Activated naive CD4-positive, alpha-beta T cell treated with anti-CD3 and anti-CD28 coated beads, Interleukin-2, amount 50 U/mL, for 24 hours (primary cell): ENCODE measurements at regions not wholly inside any gene's neighbourhood (a gene's known extent, or its start where the extent isn't known, plus 50 kb on each side); places are given as distances from the start of the nearest gene placed in this dataset.
"Not testable (repeated sequence)": the region's sequence is repeated elsewhere in the genome, so short reads cannot be mapped to it uniquely, and the experiment has no call there.

Experiments
- H3K27ac Mint-ChIP-seq: one replicate; pipeline ENCODE4 v1.8.0; 2021; ENCODE audit warnings: mild to moderate bottlenecking, mixed read lengths
- H3K27me3 Mint-ChIP-seq: one replicate; pipeline ENCODE4 v1.8.0; 2021; ENCODE audit warnings: mixed read lengths
- H3K36me3 Mint-ChIP-seq: one replicate; pipeline ENCODE4 v1.8.0; 2021; ENCODE audit warnings: mixed read lengths
- H3K4me1 Mint-ChIP-seq: one replicate; pipeline ENCODE4 v1.8.0; 2021; ENCODE audit warnings: mixed read lengths
- H3K4me3 Mint-ChIP-seq: one replicate; pipeline ENCODE4 v1.8.0; 2021; ENCODE audit warnings: mild to moderate bottlenecking, mixed read lengths
- H3K9me3 Mint-ChIP-seq: one replicate; pipeline ENCODE4 v1.8.0; 2021; ENCODE audit warnings: mixed read lengths

DNA sequence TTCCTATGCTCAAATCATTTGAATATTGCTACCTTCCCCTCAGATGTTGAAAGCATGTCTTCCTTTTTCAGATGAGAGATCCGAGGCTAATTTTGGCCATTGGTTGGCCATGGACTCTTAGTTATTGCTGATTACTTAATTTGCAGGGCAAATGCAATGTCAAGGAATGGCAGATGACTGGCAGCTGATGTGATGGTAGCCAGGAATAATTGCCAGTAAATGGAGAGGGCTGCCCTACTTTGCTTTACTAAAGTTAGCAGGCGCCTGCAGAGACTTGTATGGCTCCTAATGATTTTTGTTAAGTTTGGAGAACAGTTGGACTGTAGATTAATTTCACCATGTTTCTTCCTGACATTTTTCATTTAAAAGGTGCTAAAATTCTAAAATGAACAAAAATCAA lies 128.9 kb downstream of the XCL2 start:
- no peaks in the 10 kb centered on the region for H3K9me3 Mint-ChIP-seq
- peaks cover 7% of the 10 kb centered on the region for H3K4me1 Mint-ChIP-seq
- no peaks in the 10 kb centered on the region for H3K36me3 Mint-ChIP-seq
- no peak overlapping the region for H3K4me3 Mint-ChIP-seq
- H3K27me3 Mint-ChIP-seq = no peaks in the 10 kb centered on the region
- H3K27ac Mint-ChIP-seq = no peak overlapping the region

- Mint-ChIP-seq H3K27me3 (no peaks in the 10 kb centered on the region), H3K4me3 (no peak overlapping the region), H3K9me3 (peaks cover 15% of the 10 kb centered on the region), H3K36me3 (peaks cover 4% of the 10 kb centered on the region), H3K4me1 (peaks cover 33% of the 10 kb centered on the region), H3K27ac (no peak overlapping the region)
Measured at GRCh38 chr1:168410464-168410863, 129.8 kb downstream of the TBX19 start.

DNA sequence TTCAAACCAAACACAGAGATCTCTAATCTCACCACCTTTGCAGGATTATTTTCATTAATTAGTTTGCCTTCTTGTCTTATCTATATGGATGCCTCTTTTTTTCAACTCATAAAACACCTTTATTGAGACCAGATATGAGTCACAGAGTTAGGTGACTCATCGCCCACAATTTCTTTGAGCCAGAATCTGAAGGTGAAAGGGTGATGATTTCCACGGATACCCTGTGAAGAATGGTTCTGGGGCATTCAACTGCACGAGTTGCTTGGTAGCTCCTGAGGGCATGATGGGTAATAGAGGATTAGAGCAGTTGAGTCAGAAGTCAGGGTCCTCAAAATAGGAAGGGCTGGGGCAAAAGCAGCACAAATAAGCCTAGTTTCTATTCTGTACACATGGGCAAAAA lies 128.2 kb downstream of the TBX19 start:
- H3K27ac Mint-ChIP-seq = peak overlapping the region; percentile 95
- H3K4me3 Mint-ChIP-seq = peak overlapping the region; percentile 59
- no peaks in the 10 kb centered on the region for H3K27me3 Mint-ChIP-seq
- peaks cover 33% of the 10 kb centered on the region for H3K4me1 Mint-ChIP-seq
- H3K9me3 Mint-ChIP-seq = peaks cover 15% of the 10 kb centered on the region
- peaks cover 4% of the 10 kb centered on the region for H3K36me3 Mint-ChIP-seq

DNA sequence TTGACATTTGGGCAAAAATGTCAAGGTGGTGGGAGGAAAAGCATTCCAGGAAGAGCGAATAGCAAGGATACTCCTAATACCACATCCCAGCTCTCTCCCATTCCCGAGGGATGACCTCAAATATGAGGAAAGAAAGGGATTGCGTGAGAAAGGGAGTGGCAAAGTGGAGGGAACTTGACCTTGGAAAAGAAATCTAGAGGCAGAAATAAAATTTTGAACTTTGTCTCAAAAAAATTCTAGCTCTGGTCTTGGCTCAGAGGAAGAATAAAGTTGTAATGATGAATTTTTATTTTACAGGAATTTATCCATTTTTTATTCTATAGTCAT lies 127.8 kb downstream of the TBX19 start:
- H3K27ac Mint-ChIP-seq = peak overlapping the region; percentile 79
- H3K27me3 Mint-ChIP-seq = no peaks in the 10 kb centered on the region
- peak overlapping the region; percentile 63 for H3K4me3 Mint-ChIP-seq
- H3K4me1 Mint-ChIP-seq = peaks cover 33% of the 10 kb centered on the region
- peaks cover 4% of the 10 kb centered on the region for H3K36me3 Mint-ChIP-seq
- peaks cover 15% of the 10 kb centered on the region for H3K9me3 Mint-ChIP-seq

DNA sequence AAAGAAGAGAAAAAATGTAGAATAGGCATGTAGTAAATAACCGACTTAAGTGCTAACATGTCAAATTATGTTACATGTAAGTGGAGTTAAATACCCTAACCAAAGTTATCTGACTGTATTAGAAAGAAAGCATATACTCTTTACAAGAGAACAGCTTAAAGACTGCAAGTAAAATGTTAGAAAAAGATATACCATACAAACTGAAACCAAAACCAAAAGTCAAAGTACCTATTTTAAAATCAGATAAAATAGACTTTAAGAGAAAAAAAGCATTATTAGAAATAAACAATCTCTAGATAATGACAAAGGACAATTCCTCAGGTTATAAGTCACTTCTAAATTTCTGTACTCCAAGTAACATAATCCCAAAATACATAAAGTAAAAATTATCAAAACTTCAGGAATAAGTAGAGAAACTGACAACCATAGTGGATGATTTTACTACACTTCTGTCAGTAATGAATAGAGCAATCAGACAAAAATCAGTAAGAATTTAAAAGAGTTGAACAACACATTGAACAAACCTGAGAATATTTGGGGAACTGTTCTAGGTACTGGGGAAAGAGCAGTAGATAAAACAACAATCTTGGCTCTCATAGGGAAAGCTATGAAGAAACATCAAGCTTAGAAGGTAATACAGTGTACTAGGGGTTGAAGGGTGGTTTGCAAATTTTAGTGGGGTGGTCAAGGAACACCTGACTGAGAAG lies 127.3 kb downstream of the TBX19 start:
- H3K27ac Mint-ChIP-seq = peak overlapping the region; percentile 79
- peaks cover 33% of the 10 kb centered on the region for H3K4me1 Mint-ChIP-seq
- peaks cover 15% of the 10 kb centered on the region for H3K9me3 Mint-ChIP-seq

GRCh38 chr1:168405906-168406549 lies 125.4 kb downstream of the TBX19 start:
- Mint-ChIP-seq H3K36me3 (peaks cover 4% of the 10 kb centered on the region), H3K9me3 (peaks cover 15% of the 10 kb centered on the region), H3K27ac (no peak overlapping the region), H3K4me3 (no peak overlapping the region), H3K27me3 (no peaks in the 10 kb centered on the region), H3K4me1 (peaks cover 33% of the 10 kb centered on the region)

More for the DNA sequence above, 127.3 kb downstream of the TBX19 start:
- Mint-ChIP-seq H3K27me3 (no peaks in the 10 kb centered on the region), H3K36me3 (peaks cover 4% of the 10 kb centered on the region), H3K4me3 (peak overlapping the region; percentile 63)

GRCh38 chr1:168403140-168403539 lies 122.5 kb downstream of the TBX19 start:
- H3K4me3 Mint-ChIP-seq = no peak overlapping the region
- peaks cover 13% of the 10 kb centered on the region for H3K9me3 Mint-ChIP-seq

GRCh38 chr1:168402466-168402865 lies 121.8 kb downstream of the TBX19 start:
- not testable (repeated sequence) for H3K27ac Mint-ChIP-seq, H3K27me3 Mint-ChIP-seq, H3K4me3 Mint-ChIP-seq, H3K36me3 Mint-ChIP-seq
- Mint-ChIP-seq H3K4me1 (peaks cover 12% of the 10 kb centered on the region), H3K9me3 (peaks cover 11% of the 10 kb centered on the region)

More at GRCh38 chr1:168403140-168403539, 122.5 kb downstream of the TBX19 start:
- Mint-ChIP-seq H3K27me3 (no peaks in the 10 kb centered on the region), H3K27ac (no peak overlapping the region), H3K36me3 (peaks cover 1% of the 10 kb centered on the region), H3K4me1 (peaks cover 19% of the 10 kb centered on the region)

GRCh38 chr1:168401341-168401740 lies 120.7 kb downstream of the TBX19 start:
- Mint-ChIP-seq H3K9me3 (no peaks in the 10 kb centered on the region), H3K27me3 (no peaks in the 10 kb centered on the region), H3K36me3 (peaks cover under 1% of the 10 kb centered on the region), H3K4me1 (peaks cover 4% of the 10 kb centered on the region), H3K27ac (no peak overlapping the region), H3K4me3 (no peak overlapping the region)

DNA sequence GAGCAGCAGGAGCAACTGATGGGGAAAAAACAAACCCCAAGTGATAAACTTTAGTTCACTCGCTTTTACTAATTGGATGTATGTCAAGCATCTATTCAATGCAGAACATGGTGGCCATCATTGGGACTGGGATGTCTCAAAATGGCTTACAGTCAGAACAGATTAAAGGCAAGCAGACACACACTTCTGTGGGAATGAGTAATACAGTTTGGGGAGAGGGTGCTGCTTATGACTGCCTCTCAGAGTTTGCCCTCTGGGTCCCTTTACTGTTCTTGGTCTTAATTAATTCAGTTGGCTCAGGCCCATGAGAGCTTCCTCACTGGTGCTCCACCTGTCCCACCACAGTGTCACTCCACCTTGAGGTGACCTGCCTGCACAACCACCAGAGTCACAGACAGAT lies 119.5 kb downstream of the TBX19 start:
- Mint-ChIP-seq H3K4me1 (peaks cover 4% of the 10 kb centered on the region), H3K27ac (no peak overlapping the region), H3K4me3 (no peak overlapping the region), H3K36me3 (no peaks in the 10 kb centered on the region), H3K9me3 (no peaks in the 10 kb centered on the region), H3K27me3 (no peaks in the 10 kb centered on the region)

DNA sequence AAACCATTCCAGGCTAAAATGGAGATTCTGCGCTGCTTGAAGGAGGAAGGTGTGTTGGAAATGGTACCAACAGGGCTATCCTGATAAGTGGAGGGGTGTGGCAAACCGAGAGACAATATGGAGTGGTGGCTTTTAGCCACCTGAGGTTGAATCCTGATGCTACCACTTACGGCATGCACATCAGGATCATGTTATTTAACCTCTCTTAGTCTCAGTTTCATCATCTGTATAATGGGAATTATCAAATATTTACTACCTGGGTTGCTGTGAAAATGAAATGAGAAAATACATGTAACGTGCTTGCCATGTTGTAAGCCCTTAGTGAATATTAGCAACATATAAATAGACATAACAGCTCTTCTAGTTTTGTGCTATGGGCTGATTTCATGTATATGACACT lies 117.1 kb downstream of the TBX19 start:
- H3K4me3 Mint-ChIP-seq = no peak overlapping the region
- no peak overlapping the region for H3K27ac Mint-ChIP-seq
- no peaks in the 10 kb centered on the region for H3K36me3 Mint-ChIP-seq
- H3K4me1 Mint-ChIP-seq = peaks cover 4% of the 10 kb centered on the region
- H3K9me3 Mint-ChIP-seq = no peaks in the 10 kb centered on the region
- H3K27me3 Mint-ChIP-seq = no peaks in the 10 kb centered on the region

DNA sequence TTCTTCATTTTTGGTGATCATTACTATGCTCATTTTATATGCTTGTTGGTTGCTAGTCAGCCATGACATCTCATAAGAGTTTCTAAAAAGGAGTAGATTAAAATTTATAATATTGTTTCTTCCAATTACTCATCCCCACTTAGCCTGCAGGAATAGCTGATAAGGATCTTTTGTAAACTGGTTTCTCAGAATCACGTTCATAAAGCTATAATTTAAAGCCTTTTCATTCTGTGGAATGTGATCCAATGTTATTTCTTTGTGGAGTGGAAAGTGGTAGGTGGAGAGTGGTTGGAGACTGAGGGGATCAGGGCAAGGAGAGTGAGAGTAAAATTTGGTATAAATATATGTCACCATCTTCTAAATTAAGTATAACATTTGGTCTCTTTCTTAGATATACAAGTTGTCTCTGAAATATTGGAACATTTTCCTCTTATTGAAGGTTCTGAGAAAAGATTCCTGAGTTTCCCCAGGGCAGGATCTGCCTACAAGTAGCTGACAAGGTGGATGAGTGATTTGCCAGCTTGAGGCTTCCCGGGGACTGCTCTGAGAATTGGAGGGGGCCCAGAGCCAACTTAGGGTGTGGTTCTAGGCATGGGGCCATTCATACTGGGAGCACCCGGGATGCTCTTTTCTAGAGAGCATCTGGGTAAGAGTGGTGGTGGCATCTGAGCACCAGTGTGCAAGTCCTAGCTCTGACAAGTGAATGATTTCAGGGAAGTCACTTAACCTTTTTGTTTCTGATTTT lies 116.4 kb downstream of the TBX19 start:
- H3K27ac Mint-ChIP-seq = no peak overlapping the region
- H3K36me3 Mint-ChIP-seq = no peaks in the 10 kb centered on the region
- peaks cover 7% of the 10 kb centered on the region for H3K4me1 Mint-ChIP-seq
- H3K9me3 Mint-ChIP-seq = no peaks in the 10 kb centered on the region
- peaks cover 1% of the 10 kb centered on the region for H3K27me3 Mint-ChIP-seq
- no peak overlapping the region for H3K4me3 Mint-ChIP-seq

DNA sequence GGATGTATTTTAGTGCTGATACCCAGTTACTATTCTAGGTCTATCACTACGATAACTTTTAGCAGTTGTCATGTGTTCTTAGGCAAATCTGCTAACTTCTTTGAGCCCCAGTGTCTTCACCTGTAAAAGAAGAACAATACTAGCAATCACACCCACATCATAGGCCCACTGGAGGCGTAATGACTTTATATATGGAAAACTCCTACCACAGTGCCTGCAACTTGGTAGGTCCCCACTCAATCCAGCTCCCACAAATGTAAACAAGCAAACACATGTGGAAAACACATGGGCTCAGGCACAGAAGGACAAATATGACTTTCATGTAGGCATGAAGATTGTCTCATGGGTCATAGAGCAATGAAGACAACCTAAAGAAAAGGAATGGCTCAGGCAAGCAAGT lies 115.8 kb downstream of the TBX19 start:
- Mint-ChIP-seq H3K9me3 (no peaks in the 10 kb centered on the region), H3K27me3 (peaks cover 1% of the 10 kb centered on the region), H3K36me3 (no peaks in the 10 kb centered on the region), H3K4me1 (peaks cover 8% of the 10 kb centered on the region), H3K27ac (no peak overlapping the region), H3K4me3 (no peak overlapping the region)

GRCh38 chr1:168394858-168395257 lies 114.2 kb downstream of the TBX19 start:
- Mint-ChIP-seq H3K27me3 (peaks cover 1% of the 10 kb centered on the region), H3K4me1 (peaks cover 8% of the 10 kb centered on the region), H3K36me3 (no peaks in the 10 kb centered on the region), H3K9me3 (no peaks in the 10 kb centered on the region), H3K4me3 (no peak overlapping the region), H3K27ac (no peak overlapping the region)

DNA sequence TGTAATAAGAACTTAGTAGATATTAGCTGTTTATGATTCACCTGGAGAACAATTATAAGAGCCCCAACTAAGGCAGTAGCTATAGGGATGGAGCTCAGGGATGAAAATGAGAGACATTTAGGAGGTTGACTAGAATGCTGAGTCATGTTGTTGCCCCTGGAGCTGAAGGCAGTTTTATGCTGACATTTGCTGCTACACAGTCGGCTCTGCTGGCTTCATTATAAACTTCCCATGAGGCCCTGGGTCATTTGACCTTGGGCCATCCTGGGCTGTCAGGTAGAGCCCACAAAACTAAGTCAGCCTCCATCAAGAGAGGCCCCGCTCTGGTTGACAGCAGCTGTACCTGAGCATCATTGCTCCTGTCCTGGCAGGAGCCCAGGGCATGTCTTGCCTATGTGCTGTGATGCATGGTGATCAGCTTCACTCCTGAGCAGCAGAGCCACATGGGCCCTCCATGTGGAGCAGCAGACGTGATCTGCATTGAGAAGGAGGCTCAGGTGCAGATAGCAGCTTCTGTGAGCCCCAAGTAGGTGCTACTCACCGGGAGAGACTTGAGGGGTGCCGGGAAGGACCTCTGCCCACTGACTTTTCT lies 112.4 kb downstream of the TBX19 start:
- no peaks in the 10 kb centered on the region for H3K9me3 Mint-ChIP-seq
- peaks cover 4% of the 10 kb centered on the region for H3K4me1 Mint-ChIP-seq
- H3K36me3 Mint-ChIP-seq = no peaks in the 10 kb centered on the region
- H3K4me3 Mint-ChIP-seq = no peak overlapping the region
- no peak overlapping the region for H3K27ac Mint-ChIP-seq
- peaks cover 1% of the 10 kb centered on the region for H3K27me3 Mint-ChIP-seq
